ENCODE measurements at regions not wholly inside any gene's neighbourhood (a gene's known extent, or its start where the extent isn't known, plus 50 kb on each side); places are given as distances from the start of the nearest gene placed in this dataset.

GRCh38 chr6:18545726-18546125 is 158.6 kb downstream of the RNF144B start:
- Histone ChIP-seq H3K9me3 (ENCODE audit: insufficient read depth in 2 of 2, low read depth in 1 of 2, low read length in 1 of 2) (no peaks in the 10 kb centered on the region), H3K14ac (ENCODE audit: insufficient read length) (no peak overlapping the region), H2AFZ (ENCODE audit: low read length) (no peak overlapping the region), H4K20me1 (replicated peaks in 1 of 2; ENCODE audit: control insufficient read depth in 1 of 2, insufficient read depth in 2 of 2, low read length in 2 of 2) (no peaks in the 10 kb centered on the region), H2BK120ac (replicated peaks; ENCODE audit: low read depth, low read length) (no peak overlapping the region), H3K9ac (replicated peaks in 1 of 4; ENCODE audit: extremely low read depth in 1 of 4, low read depth in 3 of 4, low read length in 3 of 4) (no peak overlapping the region), H3K4me2 (ENCODE audit: insufficient read depth in 1 of 2, low read depth in 2 of 2, low read length in 2 of 2) (no peak overlapping the region), H3K4ac (replicated peaks; ENCODE audit: insufficient read length, low read depth, low read length) (no peak overlapping the region), H2BK15ac (ENCODE audit: low read length) (no peak overlapping the region), H2AK5ac (ENCODE audit: low read depth, low read length) (no peak overlapping the region), H3K18ac (ENCODE audit: extremely low read depth, low read length) (no peak overlapping the region), H2BK12ac (ENCODE audit: low read depth, low read length) (no peak overlapping the region), H3K36me3 (ENCODE audit: control insufficient read depth in 2 of 4, insufficient read depth in 4 of 4, low read length in 3 of 4) (no peaks in the 10 kb centered on the region), H3K4me1 (replicated peaks in 1 of 4; ENCODE audit: control insufficient read depth in 3 of 4, insufficient read depth in 4 of 4, low read length in 3 of 4) (no peaks in the 10 kb centered on the region), H4K91ac (replicated peaks; ENCODE audit: insufficient read length, low read length) (no peak overlapping the region), H3K23me2 (ENCODE audit: low read depth, low read length) (no peaks in the 10 kb centered on the region), H3K56ac (replicated peaks; ENCODE audit: insufficient read length, low read depth, low read length) (no peak overlapping the region), H2BK5ac (ENCODE audit: low read depth, low read length) (no peak overlapping the region), H3K79me1 (ENCODE audit: low read depth, low read length) (no peaks in the 10 kb centered on the region), H4K8ac (ENCODE audit: extremely low read depth, insufficient read depth, low read length) (no peak overlapping the region), H3K79me2 (ENCODE audit: control insufficient read depth in 1 of 2, insufficient read depth in 2 of 2, low read length in 2 of 2) (no peaks in the 10 kb centered on the region), H3K27ac (ENCODE audit: low read depth, low read length) (no peak overlapping the region), H4K5ac (ENCODE audit: insufficient read length, low read depth, low read length) (no peak overlapping the region), H2BK20ac (ENCODE audit: low read length) (no peak overlapping the region), H3K27me3 (replicated peaks in 1 of 4; ENCODE audit: control insufficient read depth in 3 of 4, extremely low read depth in 1 of 4, insufficient read depth in 3 of 4, low read length in 3 of 4) (no peaks in the 10 kb centered on the region), H3K23ac (ENCODE audit: insufficient read length) (no peak overlapping the region), H3K4me3 (ENCODE audit: extremely low read depth in 1 of 4, insufficient read depth in 2 of 4, low read depth in 3 of 4, low read length in 4 of 4) (no peak overlapping the region)
- CTCF ChIA-PET (ENCODE audit: partially characterized antibody) = no interaction called here
- POLR2A ChIA-PET (ENCODE audit: partially characterized antibody) = no interaction called here
- no peak for DNase-seq (ENCODE audit: low read depth in 1 of 2, low spot score in 2 of 2)
- FAIRE-seq = no peak
- TF ChIP-seq BACH1 (IDR thresholded peaks at IDR 0.05; ENCODE audit: low read length) (no peak), BCL11A (IDR thresholded peaks at IDR 0.05; ENCODE audit: low read depth in 2 of 2, low read length in 2 of 2) (no peak), SUZ12 (IDR thresholded peaks at IDR 0.05; ENCODE audit: low read length) (no peak), JUN (IDR thresholded peaks at IDR 0.05; ENCODE audit: low read depth, low read length) (no peak), NANOG (IDR thresholded peaks at IDR 0.05; ENCODE audit: insufficient read depth, low read depth, low read length, poor library complexity, severe bottlenecking) (no peak), SRF (IDR thresholded peaks at IDR 0.05; ENCODE audit: low read depth, low read length) (no peak), CHD1 (IDR thresholded peaks at IDR 0.05; ENCODE audit: low read depth, low read length) (no peak), HDAC6 (IDR thresholded peaks at IDR 0.05; ENCODE audit: low read depth, low read length) (no peak), RAD21 (IDR thresholded peaks at IDR 0.05 in 1 of 2, conservative IDR thresholded peaks at IDR 0.05 in 1 of 2; ENCODE audit: low read depth in 2 of 2, low read length in 2 of 2) (no peak), EP300 (IDR thresholded peaks at IDR 0.05; ENCODE audit: borderline replicate concordance in 1 of 2, low read depth in 2 of 2, low read length in 2 of 2) (no peak), KDM1A (IDR thresholded peaks at IDR 0.05; ENCODE audit: borderline replicate concordance, low read length) (no peak), POLR2A (IDR thresholded peaks at IDR 0.05; ENCODE audit: control extremely low read depth in 1 of 2, low read depth in 2 of 2, low read length in 2 of 2) (no peak), CEBPB (IDR thresholded peaks at IDR 0.05; ENCODE audit: low read depth, low read length) (no peak), GABPA (IDR thresholded peaks at IDR 0.05; ENCODE audit: borderline replicate concordance, insufficient read depth, low read length) (no peak), E2F6 (IDR thresholded peaks at IDR 0.05) (no peak), POLR2AphosphoS5 (IDR thresholded peaks at IDR 0.05; ENCODE audit: low read depth, low read length) (no peak), SIRT6 (IDR thresholded peaks at IDR 0.05; ENCODE audit: low read length) (no peak)

Measured in H1 (cell line).